Urothelium cell line (cell line): ENCODE measurements at regions not wholly inside any gene's neighbourhood (a gene's known extent, or its start where the extent isn't known, plus 50 kb on each side); places are given as distances from the start of the nearest gene placed in this dataset.

Experiments
- DNase-seq: peaks from one replicate; pipeline ENCODE4 v3.0.0; 2011; ENCODE audit warnings: low spot score, mixed read lengths
- FAIRE-seq: peaks from 2 replicates; lab custom pipeline; 2011; peaks lifted over from hg19 to GRCh38; lab: Jason Lieb, UNC

DNA sequence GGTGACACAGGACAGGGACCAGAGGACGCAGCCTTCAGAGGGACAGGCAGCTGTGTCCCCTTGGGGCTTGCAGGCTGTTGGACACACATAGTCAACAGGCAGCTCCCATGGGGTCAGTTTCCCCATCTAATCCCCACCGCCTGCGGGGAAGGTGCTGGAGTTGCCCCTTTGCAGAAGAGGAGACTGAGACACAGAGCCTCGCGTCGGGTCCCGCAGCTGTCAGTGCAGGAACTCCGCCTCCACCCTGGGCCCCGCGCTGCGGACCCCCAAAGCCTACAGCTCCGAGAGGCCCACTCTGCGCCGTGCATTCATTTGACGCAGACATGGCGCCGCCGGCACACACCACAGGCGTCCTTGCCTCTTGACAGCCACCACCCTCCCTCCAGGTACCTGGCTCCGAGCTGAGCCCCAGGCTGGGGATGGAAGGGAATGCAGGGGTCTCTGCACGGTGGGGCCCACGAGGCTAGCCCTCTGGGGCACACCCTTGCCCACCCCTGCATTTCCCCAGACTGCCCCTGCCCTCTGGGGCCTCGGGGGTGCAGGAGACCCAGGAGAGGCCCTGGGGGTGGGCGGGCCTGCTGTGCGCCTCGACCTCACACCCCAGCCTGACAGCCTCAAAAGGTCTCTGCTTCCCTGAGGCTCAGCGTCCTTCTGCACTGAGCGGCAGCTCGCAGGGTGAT is 88.5 kb upstream of the ACTRT2 start:
- DNase-seq (no peak), FAIRE-seq (no peak)

DNA sequence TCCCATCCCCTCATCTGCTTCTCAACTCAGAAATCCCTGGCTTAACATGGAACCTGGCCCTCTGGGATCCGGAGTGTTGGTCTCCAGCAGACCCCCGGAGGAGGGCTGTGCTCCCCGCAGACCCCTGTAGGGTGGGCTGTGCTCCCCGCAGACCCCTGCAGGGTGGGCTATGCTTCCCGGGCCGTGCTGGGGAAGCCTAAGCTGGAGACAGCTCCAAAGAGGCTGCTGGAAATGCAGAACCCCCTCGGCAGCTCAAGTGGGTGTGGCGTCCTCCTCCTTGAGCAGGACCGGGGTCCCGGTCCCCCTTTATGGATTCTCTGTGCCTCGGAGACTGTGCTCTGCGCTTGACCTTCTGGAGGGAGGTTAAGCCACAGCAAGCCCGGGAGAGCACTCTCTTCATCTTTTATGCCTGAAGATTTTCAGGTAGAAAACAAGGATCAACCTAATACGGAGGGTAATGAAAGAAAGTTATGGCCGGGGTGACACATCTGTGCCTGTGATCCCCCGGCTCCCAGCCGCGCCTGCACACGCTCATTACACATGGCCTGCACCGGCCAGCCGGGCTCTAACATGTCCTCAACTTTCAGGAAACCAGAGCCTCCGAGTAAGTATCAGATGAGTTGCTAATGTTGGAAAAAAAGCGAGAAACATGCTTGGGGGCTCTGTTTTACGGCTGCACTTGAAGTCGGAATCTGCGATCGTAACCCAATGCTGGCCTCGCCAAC is 87.7 kb upstream of the ACTRT2 start:
- no peak for FAIRE-seq

DNA sequence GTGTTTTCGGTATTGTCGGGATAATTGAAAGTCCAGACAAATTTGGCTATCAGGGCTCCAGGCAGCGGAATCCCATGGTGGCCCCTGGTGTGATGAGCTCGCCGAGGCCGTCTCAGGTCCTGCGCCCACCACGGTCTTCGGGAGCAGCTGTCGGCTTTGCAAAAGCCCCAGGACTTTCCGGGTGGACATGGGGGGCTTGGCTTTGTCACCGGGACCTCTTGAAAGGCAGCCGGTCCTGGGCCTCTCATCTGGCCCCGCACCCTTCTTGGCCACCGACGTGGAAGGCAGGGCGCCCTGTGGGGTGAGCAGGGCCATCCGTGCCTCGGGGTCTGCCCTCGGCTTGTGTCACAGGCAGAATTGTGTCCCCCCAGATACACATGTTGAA is 87.1 kb upstream of the ACTRT2 start:
- no peak for FAIRE-seq
- DNase-seq, result no peak

More for the DNA sequence above, 87.7 kb upstream of the ACTRT2 start:
- DNase-seq, result no peak

DNA sequence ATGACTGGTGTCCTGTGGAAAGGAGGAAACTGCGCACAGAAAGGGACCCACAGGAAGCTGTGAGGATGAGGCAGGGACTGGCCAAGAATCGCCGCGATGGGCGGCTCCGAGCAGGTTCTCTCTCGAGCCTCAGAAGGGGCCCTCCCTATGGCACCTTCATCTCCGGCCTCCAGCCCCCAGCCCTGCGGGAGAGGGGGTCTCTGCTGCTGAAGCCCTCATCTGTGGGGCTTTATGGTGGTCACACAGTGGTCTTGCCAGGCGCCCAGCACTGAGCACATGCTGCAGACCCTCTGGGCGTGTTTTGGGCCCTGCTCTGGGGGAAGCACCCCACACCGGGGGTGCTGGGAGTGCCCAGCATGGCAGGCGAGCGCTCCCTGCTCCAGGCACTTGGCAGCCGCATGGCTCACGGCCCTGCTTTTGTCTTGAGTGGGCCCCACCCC is 86.6 kb upstream of the ACTRT2 start:
- DNase-seq, result no peak

DNA sequence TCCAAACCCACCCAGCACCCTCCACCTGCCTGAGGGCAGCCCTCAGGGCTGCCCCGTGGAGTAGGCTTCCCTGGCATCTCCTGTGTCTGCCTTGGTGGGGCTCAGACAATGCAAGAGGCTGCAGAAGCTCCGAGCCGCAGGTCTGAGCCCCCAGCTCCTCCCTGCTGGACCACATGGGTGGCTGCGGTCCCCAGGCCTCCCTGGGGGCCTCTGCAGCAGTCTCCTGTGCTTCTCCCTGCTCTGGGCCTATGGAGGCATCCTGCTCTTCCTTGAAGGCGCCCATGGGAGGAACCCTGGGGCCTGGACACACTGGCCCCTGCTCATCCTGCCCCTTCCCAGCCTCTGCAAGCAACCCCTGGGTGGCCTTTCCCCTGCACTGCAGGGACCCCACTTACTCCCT is 86.1 kb upstream of the ACTRT2 start:
- DNase-seq (no peak), FAIRE-seq (no peak)

More for the DNA sequence above, 86.6 kb upstream of the ACTRT2 start:
- FAIRE-seq, result no peak

DNA sequence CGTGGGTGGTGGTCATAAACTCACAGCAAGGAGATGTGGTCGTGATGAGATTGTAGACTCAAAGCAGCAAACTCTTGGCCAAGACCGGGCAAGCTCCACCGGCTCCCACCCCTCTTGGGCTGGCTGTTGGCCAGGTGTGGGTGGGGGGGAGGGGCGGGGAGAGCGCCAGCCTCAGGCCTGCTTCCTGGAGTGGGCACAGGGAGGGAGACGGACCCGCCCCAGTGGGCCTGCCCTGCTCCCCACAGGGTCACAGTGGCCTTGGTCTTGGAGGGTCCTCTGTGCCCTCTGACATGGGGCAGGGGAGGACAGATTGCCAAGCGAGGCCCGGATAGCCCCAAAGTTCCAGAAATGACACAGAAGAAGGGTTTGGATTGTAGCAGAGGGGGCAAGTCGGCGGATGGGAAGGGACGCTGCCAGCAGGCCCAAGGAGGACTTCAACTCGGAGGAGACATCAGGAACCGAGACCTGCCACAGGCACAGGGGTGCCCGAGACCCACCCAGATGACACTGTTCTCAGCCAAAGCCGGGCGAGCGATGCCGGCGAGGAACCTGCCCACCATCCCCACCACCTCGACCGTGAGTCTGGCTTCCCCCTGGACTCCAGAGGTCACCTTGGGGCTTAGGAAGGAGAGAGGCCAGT is 85.4 kb upstream of the ACTRT2 start:
- FAIRE-seq, result no peak
- no peak for DNase-seq

DNA sequence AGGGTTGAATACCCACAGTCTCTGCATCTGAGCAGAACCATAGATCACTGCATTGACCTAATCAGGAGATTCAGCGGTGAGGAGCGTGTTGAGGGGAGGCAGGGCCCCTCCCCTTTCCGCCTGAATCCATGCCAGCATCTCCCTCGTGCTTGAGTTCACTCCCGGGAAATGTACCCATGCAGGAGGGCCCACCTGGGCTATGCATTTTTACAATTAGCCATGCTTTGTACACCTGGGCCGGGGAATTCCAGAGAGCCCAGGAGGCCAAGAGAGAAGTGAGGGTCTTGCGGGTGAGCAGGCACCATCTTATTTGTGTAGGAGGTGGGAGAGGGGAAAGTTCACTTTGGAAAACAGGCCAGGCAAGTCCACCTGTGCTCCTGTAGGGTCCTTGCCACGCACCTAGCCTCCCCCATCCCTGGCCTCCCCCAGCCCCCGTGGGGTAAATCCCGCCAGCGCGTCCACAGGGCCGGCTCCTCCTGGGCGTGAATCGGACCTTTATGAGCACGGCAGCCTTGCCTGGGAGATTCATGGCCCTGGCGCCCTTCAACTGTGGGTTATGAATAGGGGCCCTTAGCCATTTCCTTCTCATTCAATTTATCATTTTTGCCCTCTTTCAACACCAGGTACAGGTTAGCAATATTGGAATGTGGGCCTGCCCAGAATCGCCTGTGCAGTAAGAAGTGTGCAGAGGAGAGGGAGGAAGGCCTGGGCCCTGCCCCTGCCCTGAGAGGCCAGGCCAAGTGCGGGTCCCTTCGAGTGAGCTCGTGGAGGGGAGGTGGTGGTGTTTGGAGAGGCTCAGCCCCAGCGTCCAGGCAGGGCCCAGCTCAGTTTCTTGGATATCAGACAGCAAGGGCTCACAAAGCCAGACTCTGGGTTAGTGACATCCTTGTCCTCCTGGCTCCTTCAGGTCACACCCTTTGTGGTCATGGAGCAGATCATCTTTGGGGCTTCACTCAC is 84.4 kb upstream of the ACTRT2 start:
- DNase-seq (no peak), FAIRE-seq (no peak)

DNA sequence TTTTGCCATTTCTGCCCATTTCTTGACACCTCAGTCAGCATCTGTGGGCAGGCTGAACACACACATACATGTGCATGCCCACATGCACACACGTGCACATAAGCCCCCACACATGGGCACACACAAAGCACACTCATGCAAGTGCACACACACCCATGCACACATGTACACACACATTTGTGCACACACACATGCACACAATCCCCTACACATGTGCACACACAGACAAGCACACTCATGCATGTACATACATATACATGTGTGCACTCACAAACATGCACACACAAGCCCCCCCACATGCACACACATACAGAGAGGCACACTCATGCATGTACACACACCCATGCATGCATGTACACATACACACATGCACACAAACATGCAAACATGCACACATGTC is 83.5 kb upstream of the ACTRT2 start:
- no peak for FAIRE-seq
- DNase-seq, result no peak

DNA sequence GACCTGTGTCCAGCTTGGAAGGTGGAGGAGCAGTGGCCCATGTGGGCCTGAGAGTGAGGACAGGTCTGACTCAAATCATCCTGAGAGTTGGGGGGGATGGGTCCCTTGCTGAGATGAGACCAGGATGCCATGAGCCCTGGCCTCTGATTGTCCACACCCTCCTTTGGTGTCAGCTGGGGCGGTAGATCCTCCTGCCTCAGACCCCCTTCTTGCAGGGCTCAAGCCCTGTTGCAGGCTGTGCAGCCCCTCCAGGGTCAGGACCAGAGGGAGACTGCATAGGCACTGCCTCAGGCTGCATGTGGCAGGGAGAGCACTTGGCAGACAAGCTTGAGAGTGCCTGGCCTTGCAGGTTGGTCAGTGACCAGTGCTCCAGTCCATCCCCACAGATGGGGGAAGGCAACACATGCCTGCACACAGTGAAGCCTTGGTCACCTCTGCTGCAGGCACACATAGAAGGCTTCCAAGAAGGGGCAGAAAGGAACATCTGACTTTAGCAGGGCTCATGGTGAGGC is 82.2 kb upstream of the ACTRT2 start:
- DNase-seq (no peak), FAIRE-seq (no peak)

DNA sequence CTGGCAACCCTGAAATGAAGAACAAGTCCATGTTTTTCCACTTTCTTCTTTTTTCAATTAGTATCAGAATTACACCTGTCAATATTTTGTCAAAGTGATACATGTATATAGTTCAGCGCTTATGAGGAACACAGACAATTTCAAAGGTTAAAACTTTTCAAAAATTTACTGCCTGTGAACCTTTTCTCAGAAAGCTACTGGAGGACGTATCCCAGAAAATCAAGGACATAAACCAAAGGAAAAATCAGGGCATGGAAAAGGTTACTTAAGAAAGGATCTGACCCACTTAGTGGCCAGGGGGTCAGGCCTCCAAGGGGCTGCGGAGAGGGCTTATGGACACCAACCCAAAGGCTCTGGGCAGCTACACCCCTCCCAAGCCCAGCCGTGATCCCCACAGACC is 81.1 kb upstream of the ACTRT2 start:
- no peak for FAIRE-seq

DNA sequence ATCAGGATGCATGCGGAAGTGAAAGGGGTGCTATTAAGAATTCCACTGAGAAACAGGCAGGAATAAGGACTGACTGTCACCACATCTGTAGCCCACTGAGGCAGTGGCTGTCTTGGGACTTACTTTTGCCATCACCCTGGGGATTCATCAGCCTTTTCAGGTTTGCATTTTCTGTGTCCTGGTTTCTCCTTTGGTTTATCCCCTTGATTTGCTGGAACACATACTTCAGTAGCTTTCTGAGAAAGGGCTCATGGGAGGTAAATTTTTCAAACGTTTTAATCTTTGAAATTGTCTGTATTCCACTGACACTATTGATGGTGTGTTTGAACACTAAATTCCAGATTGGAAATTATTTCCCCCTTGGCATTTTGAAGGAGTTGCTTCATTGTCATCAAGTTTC is 80.2 kb upstream of the ACTRT2 start:
- FAIRE-seq, result no peak
- no peak for DNase-seq

More for the DNA sequence above, 81.1 kb upstream of the ACTRT2 start:
- DNase-seq, result no peak

DNA sequence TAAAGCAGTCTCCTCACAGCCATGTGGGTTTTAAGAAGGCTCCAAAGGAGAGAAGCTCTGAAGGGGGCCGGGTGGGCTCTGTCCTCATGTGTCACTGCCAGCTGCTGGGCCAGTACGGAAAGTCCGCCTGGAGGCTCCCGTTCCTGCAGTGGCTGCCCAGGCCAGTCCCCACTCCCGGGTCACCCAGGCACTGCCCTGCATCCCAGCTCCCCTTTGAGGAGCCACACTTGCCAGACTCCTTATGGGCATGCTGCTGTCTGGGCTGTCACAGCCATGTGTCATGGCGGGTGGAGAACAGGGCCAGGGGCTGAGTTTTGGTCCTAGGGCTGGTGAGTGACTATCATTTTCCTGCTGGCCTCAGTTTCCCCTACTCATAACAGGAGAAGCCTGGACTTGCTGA is 79.4 kb upstream of the ACTRT2 start:
- no peak for DNase-seq
- no peak for FAIRE-seq

DNA sequence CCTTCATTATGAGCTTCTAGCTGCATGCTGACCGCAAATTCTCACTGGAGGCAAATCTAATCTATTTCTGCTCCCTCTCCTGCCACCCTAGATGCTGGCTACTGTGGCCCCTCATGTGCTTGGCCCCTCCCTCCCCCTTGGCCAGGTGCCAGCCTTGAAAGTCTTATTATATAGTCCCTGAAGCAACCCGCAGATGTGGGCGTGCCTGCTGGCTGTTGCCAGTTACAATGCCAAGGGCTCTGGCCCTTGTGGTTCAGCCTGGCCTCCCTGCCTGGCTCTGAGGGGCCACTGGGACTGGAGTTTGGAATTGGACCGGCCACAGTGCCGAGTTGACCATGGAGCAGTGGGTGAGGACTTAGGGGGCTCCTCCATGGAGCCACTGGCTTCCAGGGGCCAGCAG is 78.9 kb upstream of the ACTRT2 start:
- no peak for FAIRE-seq
- DNase-seq, result no peak

DNA sequence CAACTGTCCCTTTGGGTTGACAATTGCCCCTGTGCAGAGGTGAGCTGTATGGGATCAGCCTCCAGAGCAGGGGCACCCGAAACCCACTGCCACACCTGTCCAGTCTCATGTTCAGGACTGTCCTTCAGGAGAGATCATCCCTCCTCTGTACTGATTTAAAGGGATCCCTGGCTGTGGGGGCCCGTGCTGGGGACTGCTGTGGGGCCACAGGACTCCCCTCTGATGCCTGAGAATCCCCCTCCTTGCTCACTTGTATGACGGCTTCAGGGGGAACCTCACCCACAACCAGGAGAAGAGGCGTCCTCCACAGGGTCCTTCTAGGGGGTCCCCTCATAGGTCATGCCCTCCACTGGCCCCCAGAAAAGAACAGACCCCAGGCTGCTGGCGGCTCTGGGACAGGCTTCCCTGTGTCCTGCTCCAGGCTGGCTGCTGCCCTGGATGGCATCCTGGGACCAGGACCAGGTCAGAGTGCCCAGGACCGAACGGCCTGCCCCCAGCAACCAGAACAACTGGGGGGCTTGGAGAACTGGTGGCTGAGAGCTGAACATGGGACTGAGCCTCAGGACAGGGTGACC is 77.5 kb upstream of the ACTRT2 start:
- no peak for FAIRE-seq
- DNase-seq, result no peak

DNA sequence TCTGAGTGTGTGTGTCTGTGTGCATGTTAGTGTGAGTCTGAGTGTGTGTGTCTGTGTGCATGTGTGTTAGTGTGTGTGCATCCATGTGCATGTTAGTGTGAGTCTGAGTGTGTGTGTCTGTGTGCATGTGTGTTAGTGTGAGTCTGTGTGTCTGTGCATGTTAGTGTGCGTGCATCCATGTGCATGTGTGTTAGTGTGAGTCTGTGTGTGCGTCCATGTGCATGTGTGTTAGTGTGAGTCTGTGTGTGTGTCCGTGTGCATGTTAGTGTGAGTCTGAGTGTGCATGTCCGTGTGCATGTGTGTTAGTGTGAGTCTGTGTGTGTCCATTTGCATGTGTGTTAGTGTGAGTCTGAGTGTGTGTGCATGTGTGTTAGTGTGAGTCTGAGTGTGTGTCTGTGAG is 76.6 kb upstream of the ACTRT2 start:
- DNase-seq (no peak), FAIRE-seq (peak; percentile 50)

DNA sequence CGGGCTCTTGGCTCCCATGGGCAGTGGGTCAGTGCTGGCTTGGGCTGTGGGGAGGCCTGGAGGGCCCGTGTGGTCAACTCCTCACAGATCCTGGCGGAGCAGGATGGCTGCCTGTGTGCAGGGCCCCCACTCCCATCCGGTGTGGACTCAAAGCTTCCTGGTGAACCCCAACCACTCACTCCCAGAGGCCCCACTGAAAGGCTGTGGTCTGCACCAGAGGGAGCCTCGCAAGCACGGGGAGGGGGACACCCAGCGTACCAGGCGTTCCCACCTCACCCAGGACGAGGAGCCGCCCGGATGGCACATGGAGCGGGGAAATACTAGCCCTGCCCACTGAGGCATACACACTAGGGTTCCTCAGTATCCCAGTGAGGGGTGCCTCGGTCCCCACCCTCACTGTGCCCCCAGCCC is 75.4 kb upstream of the ACTRT2 start:
- DNase-seq (no peak), FAIRE-seq (no peak)

DNA sequence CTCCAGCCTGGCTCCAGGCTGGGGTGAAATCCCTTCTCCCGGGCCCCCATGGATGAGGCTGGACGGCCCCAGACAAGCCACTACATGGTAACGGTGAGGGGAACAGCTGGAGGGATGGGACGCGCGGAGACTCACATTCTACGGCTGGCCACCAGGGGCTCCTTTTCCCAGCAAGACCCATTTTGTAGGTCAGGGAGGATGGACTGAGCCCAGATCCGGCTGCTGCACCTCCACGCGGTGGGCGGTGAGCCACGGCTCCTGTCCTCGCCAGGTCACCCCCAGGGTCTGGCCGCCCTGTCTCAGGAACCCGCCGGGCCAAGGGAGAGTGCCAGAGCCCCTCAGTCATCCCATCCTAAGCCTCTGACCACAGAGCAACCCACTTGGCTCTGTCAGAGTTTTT is 75.0 kb upstream of the ACTRT2 start:
- FAIRE-seq (no peak), DNase-seq (peak; percentile 9)

DNA sequence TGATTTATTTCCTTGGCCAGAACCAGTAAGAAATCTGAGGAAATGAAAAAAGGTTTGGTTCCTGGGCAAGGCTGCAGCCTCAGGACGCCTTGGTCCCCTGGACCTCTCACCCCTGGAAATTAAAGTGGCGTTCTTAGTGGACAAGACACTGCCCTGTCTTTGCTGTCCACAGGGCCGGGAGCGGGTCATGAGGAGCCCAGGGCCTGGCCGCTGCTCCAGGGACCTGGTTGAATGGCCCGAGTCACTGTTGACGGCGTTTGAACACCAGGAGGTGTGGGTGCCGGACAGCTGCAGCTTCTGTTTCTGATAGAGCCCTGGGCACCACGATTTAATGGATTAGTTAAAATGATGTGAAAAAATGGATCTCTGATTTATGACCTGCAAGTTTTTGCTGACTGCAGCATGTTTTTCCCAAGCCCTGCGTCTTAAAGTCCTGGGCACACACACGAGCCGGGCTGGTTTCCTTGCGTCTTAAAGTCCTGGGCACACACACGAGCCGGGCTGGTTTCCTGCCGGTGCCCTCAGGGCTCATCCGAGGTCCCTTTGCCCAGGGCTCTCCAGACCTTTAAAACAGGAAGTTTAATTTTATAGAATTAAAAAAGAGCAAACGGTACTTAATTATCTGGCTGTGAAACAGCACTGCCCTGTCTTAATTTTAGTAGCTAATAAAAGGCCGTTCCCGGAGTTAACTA is 74.1 kb upstream of the ACTRT2 start:
- FAIRE-seq, result no peak

DNA sequence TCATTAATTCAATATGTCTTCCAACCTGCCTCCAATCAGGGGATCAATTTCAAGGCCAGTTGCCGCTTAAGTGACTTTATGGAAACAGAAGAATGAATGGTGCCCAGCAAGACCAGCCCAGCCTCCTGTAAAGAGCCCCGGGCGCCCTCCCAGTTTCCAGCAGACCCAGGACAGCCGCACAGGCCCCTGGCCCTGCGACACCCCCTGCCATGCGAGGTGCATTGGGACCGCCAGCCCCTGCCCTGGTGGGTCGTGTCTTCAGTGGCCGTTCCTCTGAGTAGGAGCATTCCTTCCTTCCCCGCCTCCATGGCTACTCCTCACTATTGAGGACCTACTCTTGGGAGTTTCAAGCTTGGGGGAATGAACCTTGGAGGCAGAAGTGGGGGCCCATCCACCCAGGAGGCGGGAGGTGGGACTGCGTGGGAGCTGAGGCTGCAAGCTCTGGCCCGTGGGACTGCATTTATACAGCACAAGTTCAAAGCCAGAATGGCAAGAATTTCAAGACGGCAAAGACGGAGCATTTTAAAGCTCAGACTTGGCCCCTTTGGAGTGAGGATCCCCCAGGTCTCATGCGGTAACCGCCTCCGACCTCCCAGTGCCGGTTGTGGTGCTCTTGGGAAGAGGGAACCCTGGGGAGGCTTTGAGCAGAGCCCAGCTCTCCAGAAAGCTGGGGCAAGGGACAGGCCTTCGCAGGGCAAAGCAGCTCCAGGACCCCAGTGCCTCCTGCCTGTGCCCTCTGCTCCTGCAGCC is 73.1 kb upstream of the ACTRT2 start:
- FAIRE-seq (no peak), DNase-seq (no peak)

More for the DNA sequence above, 74.1 kb upstream of the ACTRT2 start:
- no peak for DNase-seq
